ENCODE measurements at regions not wholly inside any gene's neighbourhood (a gene's known extent, or its start where the extent isn't known, plus 50 kb on each side); places are given as distances from the start of the nearest gene placed in this dataset.

GRCh38 chr4:146022541-146022940 is 83.9 kb upstream of the ZNF827 start:
- DNase-seq = no peak

- peak; percentile 26 for DNase-seq
Observed at GRCh38 chr4:146018247-146018646, 79.6 kb upstream of the ZNF827 start.

- DNase-seq = no peak
Observed at GRCh38 chr4:146004730-146005129, 66.1 kb upstream of the ZNF827 start.

DNA sequence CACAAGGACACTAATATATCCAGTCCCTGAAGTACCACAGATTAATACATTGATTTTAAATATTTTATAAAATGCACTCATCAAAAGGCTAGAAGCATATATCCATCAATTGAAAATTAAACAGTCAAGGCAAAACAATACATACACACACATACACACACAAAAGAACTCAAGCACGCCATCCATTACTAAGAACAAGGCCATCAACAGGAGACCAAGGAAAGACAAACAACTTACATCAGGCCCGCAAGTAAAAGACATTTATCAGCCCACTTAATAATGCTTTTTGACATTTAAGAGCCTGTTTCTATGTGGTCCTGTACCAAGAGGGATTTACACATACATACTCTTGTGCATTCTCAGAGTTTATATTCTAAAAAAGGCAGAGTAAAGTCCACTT is 50.0 kb upstream of the ZNF827 start:
- DNase-seq = no peak
